ENCODE measurements at regions not wholly inside any gene's neighbourhood (a gene's known extent, or its start where the extent isn't known, plus 50 kb on each side); places are given as distances from the start of the nearest gene placed in this dataset.

GRCh38 chr2:67500541-67500940 lies 103.4 kb downstream of the ETAA1 start:
- peaks cover 0 to 4% of the 10 kb centered on the region in 2 donors for H3K9me3 Mint-ChIP-seq
- ATAC-seq (replicated peaks in 1 of 2), result no peak

GRCh38 chr2:67502346-67503065 lies 105.4 kb downstream of the ETAA1 start:
- no peak overlapping the region for H3K27ac Mint-ChIP-seq
- no peaks in the 10 kb centered on the region for H3K4me1 Mint-ChIP-seq (ENCODE audit: low read depth)
- no peak for DNase-seq
- peaks cover 0 to 1% of the 10 kb centered on the region in 2 donors for H3K36me3 Mint-ChIP-seq (ENCODE audit: insufficient read depth in 2 of 2)
- peaks cover 3 to 4% of the 10 kb centered on the region in 2 donors for H3K9me3 Mint-ChIP-seq
- H3K4me3 Mint-ChIP-seq, result no peak overlapping the region
- ATAC-seq (replicated peaks in 1 of 2), result no peak
- no peaks in the 10 kb centered on the region for H3K27me3 Mint-ChIP-seq (ENCODE audit: low read depth)

More at GRCh38 chr2:67500541-67500940, 103.4 kb downstream of the ETAA1 start:
- no peak overlapping the region for H3K4me3 Mint-ChIP-seq
- H3K4me1 Mint-ChIP-seq (ENCODE audit: low read depth), result no peaks in the 10 kb centered on the region
- no peak for DNase-seq
- no peaks in the 10 kb centered on the region for H3K27me3 Mint-ChIP-seq (ENCODE audit: low read depth)
- no peaks in the 10 kb centered on the region for H3K36me3 Mint-ChIP-seq (ENCODE audit: insufficient read depth in 2 of 2)
- no peak overlapping the region for H3K27ac Mint-ChIP-seq

DNA sequence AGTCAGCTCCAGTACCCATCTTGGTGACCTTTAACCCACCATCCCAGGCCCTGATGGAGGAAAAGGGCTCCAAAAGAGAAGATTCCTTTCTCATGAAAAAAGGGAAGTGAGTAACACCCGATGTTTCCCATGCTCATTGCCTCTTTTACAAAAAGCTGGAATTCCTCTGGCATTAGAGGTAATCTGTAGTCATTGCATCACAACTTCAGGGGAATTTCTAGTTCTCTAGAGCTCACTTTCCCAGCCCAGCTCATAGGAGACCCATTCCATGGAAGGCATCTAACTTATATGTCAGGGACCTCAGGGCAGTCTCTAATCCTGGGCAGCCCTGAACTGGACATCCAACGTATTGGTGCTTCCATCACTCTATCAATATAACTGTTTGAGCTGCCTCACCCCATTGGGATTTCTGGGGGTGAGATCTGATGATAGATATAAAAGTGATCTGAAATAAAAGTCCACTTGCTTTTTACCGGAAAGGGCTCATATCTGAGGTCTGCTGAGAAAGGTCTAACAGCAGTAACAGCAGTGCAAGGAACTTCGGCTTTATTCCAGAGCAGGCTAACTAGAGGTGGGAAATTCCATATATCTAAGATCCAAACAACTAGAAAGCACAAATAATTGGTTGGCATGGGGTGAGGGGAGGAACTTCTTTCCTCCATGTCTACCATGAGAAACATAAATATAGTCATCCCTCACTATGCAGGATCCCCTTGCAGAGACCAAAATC lies 106.1 kb downstream of the ETAA1 start:
- no peaks in the 10 kb centered on the region for H3K4me1 Mint-ChIP-seq (ENCODE audit: low read depth)
- peaks cover 0 to 1% of the 10 kb centered on the region in 2 donors for H3K36me3 Mint-ChIP-seq (ENCODE audit: insufficient read depth in 2 of 2)
- no peak for DNase-seq
- no peaks in the 10 kb centered on the region for H3K27me3 Mint-ChIP-seq (ENCODE audit: low read depth)
- no peak overlapping the region for H3K4me3 Mint-ChIP-seq
- ATAC-seq (replicated peaks in 1 of 2), result no peak
- H3K27ac Mint-ChIP-seq, result no peak overlapping the region
- H3K9me3 Mint-ChIP-seq, result peaks cover 3 to 4% of the 10 kb centered on the region in 2 donors

DNA sequence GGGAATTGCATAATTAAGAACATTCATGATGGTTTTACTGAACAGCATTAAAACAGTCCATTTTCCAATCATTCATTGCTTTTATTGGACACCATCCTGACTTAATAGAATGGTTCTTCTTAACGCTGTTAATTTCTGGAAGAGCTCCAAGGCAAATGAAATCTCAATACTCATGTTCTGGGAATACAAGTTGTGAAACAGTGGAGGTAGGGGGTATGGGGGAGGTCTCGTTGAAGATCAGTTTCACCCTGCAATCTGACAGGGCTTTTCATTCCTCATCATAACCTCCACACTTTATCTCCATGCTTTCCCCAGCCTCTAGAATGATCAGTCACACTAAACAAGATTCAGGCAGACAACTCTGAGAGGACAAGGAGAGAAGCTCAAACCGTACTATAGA lies 113.6 kb downstream of the ETAA1 start:
- Mint-ChIP-seq H3K4me1 (ENCODE audit: low read depth) (no peaks in the 10 kb centered on the region), H3K27me3 (ENCODE audit: low read depth) (no peaks in the 10 kb centered on the region), H3K9me3 (peaks cover 0 to 3% of the 10 kb centered on the region in 2 donors), H3K4me3 (no peak overlapping the region), H3K36me3 (ENCODE audit: insufficient read depth in 2 of 2) (peaks cover 0 to 1% of the 10 kb centered on the region in 2 donors), H3K27ac (no peak overlapping the region)
- DNase-seq, result no peak
- ATAC-seq (replicated peaks in 1 of 2), result no peak

DNA sequence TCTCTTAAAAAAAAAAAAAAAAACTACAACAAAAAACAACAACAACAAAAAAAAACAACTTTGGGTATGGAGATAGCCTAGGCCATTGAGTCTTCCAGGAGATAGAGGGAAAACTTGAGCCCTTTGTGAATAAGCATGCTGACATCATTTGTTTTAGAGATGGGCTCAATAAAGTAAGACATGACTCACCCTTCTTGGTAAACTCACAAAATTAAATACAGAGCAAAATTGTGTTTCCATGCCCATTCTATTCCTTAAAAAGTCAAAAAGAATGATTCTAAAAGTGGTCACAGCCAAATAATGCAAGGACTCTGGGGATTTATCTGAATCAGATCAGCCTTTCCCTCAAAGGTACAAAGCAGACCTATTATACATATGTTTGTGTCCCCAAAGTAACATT lies 117.4 kb downstream of the ETAA1 start:
- Mint-ChIP-seq H3K27ac (no peak overlapping the region), H3K9me3 (peaks cover 0 to 2% of the 10 kb centered on the region in 2 donors), H3K27me3 (ENCODE audit: low read depth) (no peaks in the 10 kb centered on the region), H3K36me3 (ENCODE audit: insufficient read depth in 2 of 2) (no peaks in the 10 kb centered on the region), H3K4me1 (ENCODE audit: low read depth) (no peaks in the 10 kb centered on the region), H3K4me3 (no peak overlapping the region)
- DNase-seq (no peak), ATAC-seq (replicated peaks in 1 of 2) (no peak)

DNA sequence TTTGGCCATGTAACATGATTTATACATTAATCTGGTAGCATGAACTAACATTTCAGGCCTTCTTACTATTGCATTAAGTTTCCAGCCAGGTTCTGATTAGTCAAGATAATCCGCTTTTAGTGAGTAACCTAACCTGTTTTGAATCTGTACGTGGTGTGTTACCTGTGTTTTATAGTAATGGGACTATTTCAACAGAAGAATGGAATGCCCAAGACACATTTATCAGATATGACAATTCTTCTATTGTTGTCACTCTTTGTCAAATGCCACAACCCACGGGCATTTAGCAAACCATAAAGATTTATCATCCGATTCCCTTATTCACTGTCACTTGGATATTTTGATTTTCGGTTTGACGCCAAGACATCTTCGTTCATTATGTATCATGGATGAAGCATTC lies 117.9 kb downstream of the ETAA1 start:
- H3K27me3 Mint-ChIP-seq (ENCODE audit: low read depth), result no peaks in the 10 kb centered on the region
- H3K4me1 Mint-ChIP-seq (ENCODE audit: low read depth), result no peaks in the 10 kb centered on the region
- H3K36me3 Mint-ChIP-seq (ENCODE audit: insufficient read depth in 2 of 2), result no peaks in the 10 kb centered on the region
- DNase-seq, result no peak
- H3K9me3 Mint-ChIP-seq, result peaks cover 0 to 2% of the 10 kb centered on the region in 2 donors
- H3K27ac Mint-ChIP-seq, result no peak overlapping the region
- ATAC-seq (replicated peaks in 1 of 2), result no peak
- H3K4me3 Mint-ChIP-seq, result no peak overlapping the region

DNA sequence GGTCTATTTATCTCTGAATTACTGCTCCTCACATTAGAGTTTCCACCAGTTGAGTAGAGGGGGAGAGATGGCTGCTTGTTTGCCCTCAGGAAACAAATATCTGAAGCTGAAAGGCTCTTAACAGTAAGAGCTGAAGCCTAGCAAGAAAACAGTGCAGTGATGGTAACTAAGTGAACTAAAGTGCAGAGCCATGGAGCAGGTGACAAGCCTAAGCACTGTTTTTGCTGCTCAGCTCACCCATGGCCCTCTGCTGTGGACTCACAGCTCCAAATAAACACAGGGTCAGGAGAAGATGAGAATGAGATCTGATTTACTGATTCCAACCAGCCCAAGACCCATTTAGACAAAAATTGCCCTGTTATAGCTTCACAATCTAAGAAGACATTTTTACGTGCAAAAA lies 118.4 kb downstream of the ETAA1 start:
- DNase-seq (no peak), ATAC-seq (replicated peaks in 1 of 2) (no peak)
- Mint-ChIP-seq H3K4me3 (no peak overlapping the region), H3K27me3 (ENCODE audit: low read depth) (no peaks in the 10 kb centered on the region), H3K27ac (no peak overlapping the region), H3K36me3 (ENCODE audit: insufficient read depth in 2 of 2) (no peaks in the 10 kb centered on the region), H3K4me1 (ENCODE audit: low read depth) (no peaks in the 10 kb centered on the region), H3K9me3 (peaks cover 0 to 2% of the 10 kb centered on the region in 2 donors)

GRCh38 chr2:67516362-67516761 lies 119.2 kb downstream of the ETAA1 start:
- H3K27ac Mint-ChIP-seq, result no peak overlapping the region
- no peak for ATAC-seq (replicated peaks in 1 of 2)
- H3K27me3 Mint-ChIP-seq (ENCODE audit: low read depth), result no peaks in the 10 kb centered on the region

GRCh38 chr2:67516899-67517530 lies 119.9 kb downstream of the ETAA1 start:
- ATAC-seq (replicated peaks in 1 of 2) (no peak), DNase-seq (no peak)
- Mint-ChIP-seq H3K4me1 (ENCODE audit: low read depth) (no peaks in the 10 kb centered on the region), H3K9me3 (peaks cover 0 to 2% of the 10 kb centered on the region in 2 donors), H3K27ac (no peak overlapping the region), H3K4me3 (no peak overlapping the region), H3K27me3 (ENCODE audit: low read depth) (no peaks in the 10 kb centered on the region), H3K36me3 (ENCODE audit: insufficient read depth in 2 of 2) (no peaks in the 10 kb centered on the region)

More at GRCh38 chr2:67516362-67516761, 119.2 kb downstream of the ETAA1 start:
- peaks cover 0 to 2% of the 10 kb centered on the region in 2 donors for H3K9me3 Mint-ChIP-seq
- H3K4me3 Mint-ChIP-seq, result no peak overlapping the region
- H3K4me1 Mint-ChIP-seq (ENCODE audit: low read depth), result no peaks in the 10 kb centered on the region
- no peaks in the 10 kb centered on the region for H3K36me3 Mint-ChIP-seq (ENCODE audit: insufficient read depth in 2 of 2)
- no peak for DNase-seq

GRCh38 chr2:67522148-67522547 lies 125.0 kb downstream of the ETAA1 start:
- Mint-ChIP-seq H3K4me3 (no peak overlapping the region), H3K4me1 (ENCODE audit: low read depth) (no peaks in the 10 kb centered on the region), H3K27me3 (ENCODE audit: low read depth) (no peaks in the 10 kb centered on the region), H3K36me3 (ENCODE audit: insufficient read depth in 2 of 2) (no peaks in the 10 kb centered on the region), H3K9me3 (peaks cover 0 to 3% of the 10 kb centered on the region in 2 donors), H3K27ac (no peak overlapping the region)
- ATAC-seq (replicated peaks in 1 of 2) (no peak), DNase-seq (no peak)

- peaks cover 0 to 1% of the 10 kb centered on the region in 2 donors for H3K9me3 Mint-ChIP-seq
- H3K36me3 Mint-ChIP-seq (ENCODE audit: insufficient read depth in 2 of 2), result no peaks in the 10 kb centered on the region
- DNase-seq, result no peak
- H3K4me1 Mint-ChIP-seq (ENCODE audit: low read depth), result no peaks in the 10 kb centered on the region
- no peaks in the 10 kb centered on the region for H3K27me3 Mint-ChIP-seq (ENCODE audit: low read depth)
- H3K4me3 Mint-ChIP-seq, result no peak overlapping the region
- ATAC-seq (replicated peaks in 1 of 2), result no peak
- no peak overlapping the region for H3K27ac Mint-ChIP-seq
These were observed 127.1 kb downstream of the ETAA1 start for GRCh38 chr2:67524213-67524612.

GRCh38 chr2:67524777-67525176 lies 127.6 kb downstream of the ETAA1 start:
- Mint-ChIP-seq H3K9me3 (peaks cover 0 to 1% of the 10 kb centered on the region in 2 donors), H3K4me3 (no peak overlapping the region), H3K27me3 (ENCODE audit: low read depth) (no peaks in the 10 kb centered on the region), H3K36me3 (ENCODE audit: insufficient read depth in 2 of 2) (no peaks in the 10 kb centered on the region), H3K4me1 (ENCODE audit: low read depth) (no peaks in the 10 kb centered on the region), H3K27ac (no peak overlapping the region)
- ATAC-seq (replicated peaks in 1 of 2) (no peak), DNase-seq (no peak)

GRCh38 chr2:67526283-67526682 lies 129.2 kb downstream of the ETAA1 start:
- ATAC-seq (replicated peaks in 1 of 2) (no peak), DNase-seq (no peak)
- Mint-ChIP-seq H3K4me1 (ENCODE audit: low read depth) (no peaks in the 10 kb centered on the region), H3K4me3 (no peak overlapping the region), H3K9me3 (peaks cover 0 to 1% of the 10 kb centered on the region in 2 donors), H3K27me3 (ENCODE audit: low read depth) (no peaks in the 10 kb centered on the region), H3K36me3 (ENCODE audit: insufficient read depth in 2 of 2) (no peaks in the 10 kb centered on the region), H3K27ac (no peak overlapping the region)

Data from activated T-cell treated with anti-CD3 and anti-CD28 coated beads, Interleukin-2, amount 50 U/mL, for 72 hours (primary cell).